ENCODE measurements at regions not wholly inside any gene's neighbourhood (a gene's known extent, or its start where the extent isn't known, plus 50 kb on each side); places are given as distances from the start of the nearest gene placed in this dataset.

DNA sequence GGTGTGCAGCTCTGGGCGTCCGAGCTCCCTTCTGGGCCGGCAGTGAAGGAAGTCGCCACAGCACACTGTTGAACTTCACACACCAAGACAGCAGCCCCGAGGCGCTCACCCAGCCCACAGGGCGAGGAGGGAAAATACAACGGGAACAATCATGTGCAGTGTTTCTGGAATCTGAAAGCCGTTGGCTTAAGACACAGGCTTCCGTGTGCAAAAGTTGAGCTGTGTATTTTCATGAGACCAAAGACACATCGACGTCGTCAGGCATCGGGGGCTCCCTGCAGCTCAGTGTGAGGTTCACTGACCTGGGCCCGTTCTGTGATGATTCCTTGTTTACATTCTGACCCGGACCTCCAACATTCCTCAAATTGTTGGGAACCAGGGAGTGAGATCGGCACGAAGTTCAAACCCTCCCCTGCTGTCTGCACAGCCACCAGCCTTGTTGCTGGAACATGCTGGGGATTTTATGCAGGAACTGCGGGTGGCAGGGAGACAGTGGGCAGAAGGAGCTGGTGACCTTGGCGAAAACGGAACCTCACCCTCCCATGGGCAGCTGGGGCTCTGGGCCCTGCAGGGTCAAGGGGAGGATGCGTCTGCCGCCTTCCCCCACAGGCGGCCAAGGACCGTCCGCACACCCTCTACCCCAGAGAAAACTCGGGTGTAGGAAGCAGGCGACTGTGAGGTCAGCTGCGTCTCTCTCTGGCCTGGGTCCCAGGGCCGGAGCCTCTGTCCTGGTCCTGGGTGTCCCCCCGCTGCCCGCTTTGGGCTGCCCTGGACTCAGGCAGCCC is 72.2 kb downstream of the METRNL start:
- Histone ChIP-seq H3K36me3 (no peaks in the 10 kb centered on the region), H3K4me3 (no peak overlapping the region), H3K27ac (no peak overlapping the region), H3K9me3 (no peaks in the 10 kb centered on the region), H3K4me1 (peaks cover 11% of the 10 kb centered on the region), H3K27me3 (no peaks in the 10 kb centered on the region)
- TF ChIP-seq, protein P1, sequence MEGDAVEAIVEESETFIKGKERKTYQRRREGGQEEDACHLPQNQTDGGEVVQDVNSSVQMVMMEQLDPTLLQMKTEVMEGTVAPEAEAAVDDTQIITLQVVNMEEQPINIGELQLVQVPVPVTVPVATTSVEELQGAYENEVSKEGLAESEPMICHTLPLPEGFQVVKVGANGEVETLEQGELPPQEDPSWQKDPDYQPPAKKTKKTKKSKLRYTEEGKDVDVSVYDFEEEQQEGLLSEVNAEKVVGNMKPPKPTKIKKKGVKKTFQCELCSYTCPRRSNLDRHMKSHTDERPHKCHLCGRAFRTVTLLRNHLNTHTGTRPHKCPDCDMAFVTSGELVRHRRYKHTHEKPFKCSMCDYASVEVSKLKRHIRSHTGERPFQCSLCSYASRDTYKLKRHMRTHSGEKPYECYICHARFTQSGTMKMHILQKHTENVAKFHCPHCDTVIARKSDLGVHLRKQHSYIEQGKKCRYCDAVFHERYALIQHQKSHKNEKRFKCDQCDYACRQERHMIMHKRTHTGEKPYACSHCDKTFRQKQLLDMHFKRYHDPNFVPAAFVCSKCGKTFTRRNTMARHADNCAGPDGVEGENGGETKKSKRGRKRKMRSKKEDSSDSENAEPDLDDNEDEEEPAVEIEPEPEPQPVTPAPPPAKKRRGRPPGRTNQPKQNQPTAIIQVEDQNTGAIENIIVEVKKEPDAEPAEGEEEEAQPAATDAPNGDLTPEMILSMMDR (IDR thresholded peaks at IDR 0.05) = no peak
- DNase-seq (no peak), ATAC-seq (no peak)
- intact Hi-C loops (cut with DNase I) = no loop called here

GRCh38 chr17:83152227-83152744 is 72.9 kb downstream of the METRNL start:
- no peak for DNase-seq
- Histone ChIP-seq H3K27me3 (no peaks in the 10 kb centered on the region), H3K4me1 (peaks cover 11% of the 10 kb centered on the region), H3K27ac (no peak overlapping the region), H3K36me3 (no peaks in the 10 kb centered on the region), H3K9me3 (no peaks in the 10 kb centered on the region), H3K4me3 (no peak overlapping the region)
- no peak for ATAC-seq
- intact Hi-C loops (cut with DNase I) = no loop called here
- TF ChIP-seq, protein P1 (IDR thresholded peaks at IDR 0.05) = no peak

- peaks cover 11% of the 10 kb centered on the region for H3K4me1 ChIP-seq
- TF ChIP-seq, protein P1 (IDR thresholded peaks at IDR 0.05) = no peak
- H3K27me3 ChIP-seq = no peaks in the 10 kb centered on the region
- no peak overlapping the region for H3K4me3 ChIP-seq
- H3K27ac ChIP-seq = peak overlapping the region; percentile 30
- ATAC-seq (peak; percentile 63), DNase-seq (no peak)
- no peaks in the 10 kb centered on the region for H3K36me3 ChIP-seq
- H3K9me3 ChIP-seq = no peaks in the 10 kb centered on the region
- intact Hi-C loops (cut with DNase I) = no loop called here
These were observed 73.6 kb downstream of the METRNL start for GRCh38 chr17:83152745-83153611.

- DNase-seq (no peak), ATAC-seq (no peak)
- Histone ChIP-seq H3K4me1 (peaks cover 11% of the 10 kb centered on the region), H3K9me3 (no peaks in the 10 kb centered on the region), H3K36me3 (no peaks in the 10 kb centered on the region), H3K27me3 (no peaks in the 10 kb centered on the region), H3K4me3 (no peak overlapping the region), H3K27ac (no peak overlapping the region)
- TF ChIP-seq, protein P1 (IDR thresholded peaks at IDR 0.05) = no peak
- intact Hi-C loops (cut with DNase I) = no loop called here
These were observed 74.4 kb downstream of the METRNL start for GRCh38 chr17:83153681-83154310.

- H3K27me3 ChIP-seq = no peaks in the 10 kb centered on the region
- no peak for ATAC-seq
- peak; percentile 54 for DNase-seq
- no peak overlapping the region for H3K27ac ChIP-seq
- intact Hi-C loops (cut with DNase I) = no loop called here
- peaks cover 11% of the 10 kb centered on the region for H3K4me1 ChIP-seq
- H3K9me3 ChIP-seq = no peaks in the 10 kb centered on the region
- TF ChIP-seq, protein P1 (IDR thresholded peaks at IDR 0.05) = no peak
- no peaks in the 10 kb centered on the region for H3K36me3 ChIP-seq
- no peak overlapping the region for H3K4me3 ChIP-seq
These were observed 75.1 kb downstream of the METRNL start for GRCh38 chr17:83154311-83155127.

Data from upper lobe of right lung (tissue), 1 donor.